ENCODE measurements at regions not wholly inside any gene's neighbourhood (a gene's known extent, or its start where the extent isn't known, plus 50 kb on each side); places are given as distances from the start of the nearest gene placed in this dataset.

GRCh38 chr18:42310956-42311355, 355.9 kb downstream of the PIK3C3 start:
- no peaks in the 10 kb centered on the region for H3K36me3 ChIP-seq (ENCODE audit: control insufficient read depth, insufficient read depth, low read length)
- no peaks in the 10 kb centered on the region for H3K27me3 ChIP-seq (ENCODE audit: control insufficient read depth, insufficient read depth, low read length)
- CTCF ChIA-PET, result interaction anchor here (2.4 kb wide), 1 partner anchor 12 kb away, joined by 10 read pairs; no protein-coding TSS in a partner anchor
- POLR2A ChIA-PET, result no interaction called here
- H3K4me3 ChIP-seq (ENCODE audit: low read depth, low read length), result no peak overlapping the region
- no peak for DNase-seq (ENCODE audit: low read depth)
- TF ChIP-seq CTCF (IDR thresholded peaks at IDR 0.05; ENCODE audit: insufficient read depth, low read depth, low read length), result no peak

- TF ChIP-seq CTCF (IDR thresholded peaks at IDR 0.05; ENCODE audit: insufficient read depth, low read depth, low read length), result no peak
- CTCF ChIA-PET, result no interaction called here
- POLR2A ChIA-PET, result no interaction called here
These were observed 371.7 kb downstream of the PIK3C3 start for GRCh38 chr18:42326752-42327151.

GRCh38 chr18:42328931-42329330, 373.9 kb downstream of the PIK3C3 start:
- H3K4me3 ChIP-seq (ENCODE audit: low read depth, low read length), result no peak overlapping the region
- DNase-seq (ENCODE audit: low read depth), result no peak
- H3K27me3 ChIP-seq (ENCODE audit: control insufficient read depth, insufficient read depth, low read length), result no peaks in the 10 kb centered on the region
- ChIA-PET POLR2A (no interaction called here), CTCF (no interaction called here)
- no peaks in the 10 kb centered on the region for H3K36me3 ChIP-seq (ENCODE audit: control insufficient read depth, insufficient read depth, low read length)
- no peak for TF ChIP-seq CTCF (IDR thresholded peaks at IDR 0.05; ENCODE audit: insufficient read depth, low read depth, low read length)

More at GRCh38 chr18:42326752-42327151, 371.7 kb downstream of the PIK3C3 start:
- H3K4me3 ChIP-seq (ENCODE audit: low read depth, low read length), result no peak overlapping the region
- H3K36me3 ChIP-seq (ENCODE audit: control insufficient read depth, insufficient read depth, low read length), result no peaks in the 10 kb centered on the region
- no peak for DNase-seq (ENCODE audit: low read depth)
- H3K27me3 ChIP-seq (ENCODE audit: control insufficient read depth, insufficient read depth, low read length), result no peaks in the 10 kb centered on the region

- no peak overlapping the region for H3K4me3 ChIP-seq (ENCODE audit: low read depth, low read length)
- H3K36me3 ChIP-seq (ENCODE audit: control insufficient read depth, insufficient read depth, low read length), result no peaks in the 10 kb centered on the region
- CTCF ChIA-PET, result no interaction called here
- POLR2A ChIA-PET, result no interaction called here
- DNase-seq (ENCODE audit: low read depth), result no peak
- H3K27me3 ChIP-seq (ENCODE audit: control insufficient read depth, insufficient read depth, low read length), result no peaks in the 10 kb centered on the region
- TF ChIP-seq CTCF (IDR thresholded peaks at IDR 0.05; ENCODE audit: insufficient read depth, low read depth, low read length), result no peak
These were observed 375.3 kb downstream of the PIK3C3 start for GRCh38 chr18:42330296-42330695.

- no peak for DNase-seq (ENCODE audit: low read depth)
- ChIA-PET POLR2A (no interaction called here), CTCF (no interaction called here)
- Histone ChIP-seq H3K27me3 (ENCODE audit: control insufficient read depth, insufficient read depth, low read length) (no peaks in the 10 kb centered on the region), H3K36me3 (ENCODE audit: control insufficient read depth, insufficient read depth, low read length) (no peaks in the 10 kb centered on the region), H3K4me3 (ENCODE audit: low read depth, low read length) (no peak overlapping the region)
- no peak for TF ChIP-seq CTCF (IDR thresholded peaks at IDR 0.05; ENCODE audit: insufficient read depth, low read depth, low read length)
These were observed 378.5 kb downstream of the PIK3C3 start for GRCh38 chr18:42333558-42333957.
